Body of pancreas (tissue), 4 donors: ENCODE measurements at regions not wholly inside any gene's neighbourhood (a gene's known extent, or its start where the extent isn't known, plus 50 kb on each side); places are given as distances from the start of the nearest gene placed in this dataset.

Experiments
- ATAC-seq: fragments of 150-250 bp; one replicate; pipeline ENCODE4 v1.9.1; 2016
- DNase-seq, 4 donors: peaks; one replicate each; pipeline ENCODE4 v3.0.0-alpha.2; 2019
- H3K27ac ChIP-seq, 4 donors: fragments of 200-600 bp; sonication (generic); 1 replicate in 3 of 4; 2 replicates in 1 of 4; pipeline versions ENCODE4 v1.5.1 to v1.6.1; 2016 to 2019; ENCODE audit warnings: mild to moderate bottlenecking in 1 of 4, mixed read lengths in 1 of 4, moderate library complexity in 1 of 4
- H3K27me3 ChIP-seq, 2 donors: fragments of 200-600 bp; sonication (generic); one replicate each; pipeline ENCODE4 v1.6.0; 2016; ENCODE audit warnings: mild to moderate bottlenecking in 1 of 2
- H3K36me3 ChIP-seq, 2 donors: fragments of 200-600 bp; sonication (generic); replicated peaks in 1 of 2; 2 replicates each; pipeline ENCODE4 v1.5.1; 2016; ENCODE audit warnings: low read depth in 2 of 2; ENCODE audit not compliant: insufficient read depth in 1 of 2
- H3K4me1 ChIP-seq: fragments of 200-600 bp; sonication (generic); one replicate; pipeline ENCODE4 v1.6.0; 2016
- H3K4me3 ChIP-seq, 2 donors: fragments of 200-600 bp; sonication (generic); 1 replicate in 1 of 2; 2 replicates in 1 of 2; pipeline ENCODE4 v1.5.1; 2016 to 2019
- H3K9me3 ChIP-seq, 3 donors: fragments of 200-600 bp; sonication (generic); 1 replicate in 2 of 3; 2 replicates in 1 of 3; pipeline ENCODE4 v1.5.1; 2016
- POLR2A ChIP-seq, 3 donors: fragments of 450-650 bp; IDR thresholded peaks; one replicate each; pipeline ENCODE4 v1.6.1; 2016; ENCODE audit warnings: antibody characterized with exemption in 3 of 3, mild to moderate bottlenecking in 2 of 3
- WGBS, 2 donors: methylation state at CpG; one replicate each; pipeline ENCODE4 v1.1.5; 2017; 5-methylcytosine and 5-hydroxymethylcytosine counted together
- intact Hi-C: fragments of 100-400 bp; cut with DNase I; formaldehyde crosslinking; loops from one replicate; pipeline ENCODE4 v1.15.1; 2023
- TF ChIP-seq, protein P1 (sequence below), 7 experiments: fragments of 450-650 bp in 4 of 7; fragments of 200-600 bp in 3 of 7; sonication (generic) in 3 of 7; IDR thresholded peaks; one replicate each; pipeline ENCODE4 v1.5.1; 2016 to 2019; ENCODE audit warnings: antibody characterized with exemption in 7 of 7

DNA sequence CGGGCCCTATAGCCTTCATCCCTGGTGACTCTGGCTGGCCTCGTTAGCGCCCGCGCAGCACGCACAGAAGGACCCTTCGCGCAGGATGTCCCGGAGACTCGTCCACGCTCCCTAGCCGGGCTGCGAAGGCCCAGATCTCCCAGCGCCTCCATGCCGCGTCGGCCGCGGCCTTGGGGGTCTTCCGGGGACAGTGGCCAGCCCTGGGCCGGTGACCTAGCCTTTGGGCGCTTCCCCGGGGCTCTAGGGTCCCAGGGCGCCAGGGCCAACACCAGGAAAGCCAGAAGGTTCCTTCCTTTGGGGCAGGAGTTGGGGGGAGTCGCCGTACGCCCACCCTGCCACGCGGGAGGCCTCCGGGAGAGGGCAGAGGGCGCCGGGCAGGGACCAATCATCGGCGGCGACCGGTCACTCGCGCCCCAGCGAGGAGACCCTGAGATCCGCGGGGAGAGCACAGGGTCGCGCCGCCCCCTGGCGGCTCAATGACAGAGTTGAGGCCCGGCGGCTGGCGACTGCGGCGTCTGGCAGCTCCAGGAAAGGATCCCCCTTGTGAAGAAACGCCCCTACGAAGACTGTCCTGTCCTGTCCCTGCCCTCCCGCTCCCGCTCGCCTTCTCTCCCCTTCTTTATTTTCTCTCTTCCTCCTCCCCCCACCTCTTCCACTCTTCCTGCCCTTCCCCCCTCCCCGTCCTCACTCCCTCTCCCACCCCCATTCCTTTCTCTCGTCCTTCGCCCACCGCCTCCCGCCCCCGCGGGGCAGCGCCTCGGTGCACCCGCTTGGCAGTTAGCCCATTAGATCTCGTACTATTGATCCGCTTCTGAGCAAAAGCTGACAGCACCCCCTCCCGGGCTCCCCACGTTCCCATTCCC, 62.3 kb upstream of the LBX1 start:
- no peaks in the 10 kb centered on the region for H3K9me3 ChIP-seq
- 2 to 3% methylated on average over 43 to 60 of the region's 69 CpGs for WGBS, 2 donors
- intact Hi-C loops: no loop called here

DNA sequence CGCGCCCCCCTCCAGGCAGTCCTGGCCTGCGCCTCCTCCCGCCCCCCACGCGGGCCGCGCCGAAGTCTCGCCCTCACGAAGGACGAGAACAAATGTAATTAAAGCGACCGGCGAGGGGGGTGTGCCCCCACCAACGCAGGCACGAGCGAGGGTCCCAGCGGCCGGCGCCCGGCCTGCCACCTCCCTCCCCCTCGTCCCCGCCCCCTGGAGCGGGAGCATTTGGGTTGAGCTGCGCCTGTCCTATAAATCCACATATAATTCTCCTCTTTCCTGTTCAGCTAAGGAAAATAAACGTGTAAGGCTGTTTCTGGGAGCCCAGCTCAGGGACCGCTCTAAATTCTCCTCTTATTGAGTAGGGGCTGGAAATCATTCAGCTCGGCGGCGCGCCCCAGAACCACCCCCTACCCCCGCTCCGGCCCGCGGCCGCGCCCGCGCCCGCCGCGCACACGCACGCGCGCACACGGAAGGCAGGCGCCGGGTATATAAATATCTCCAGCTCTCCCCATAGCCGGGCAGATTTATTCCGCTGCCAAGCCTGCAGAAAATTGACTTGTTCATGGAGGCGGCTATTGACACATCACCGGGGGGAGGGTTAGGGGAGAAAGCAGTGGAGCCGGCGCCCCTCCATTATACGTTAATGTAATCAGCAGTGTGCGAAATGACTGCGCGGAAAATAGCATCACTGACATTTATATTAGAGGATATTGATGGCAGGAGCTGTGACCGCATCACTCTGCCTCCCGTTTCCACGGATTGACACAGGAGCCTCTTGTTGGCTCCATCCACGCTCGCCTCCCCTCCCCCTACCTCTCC, 61.6 kb upstream of the BTRC start:
- Histone ChIP-seq H3K36me3 (no peaks in the 10 kb centered on the region), H3K27me3 (no peaks in the 10 kb centered on the region), H3K9me3 (no peaks in the 10 kb centered on the region), H3K4me3 (peak overlapping the region; percentile 36 to 54), H3K27ac (no peak overlapping the region), H3K4me1 (peaks cover 18% of the 10 kb centered on the region)
- ATAC-seq: peak; percentile 49
- intact Hi-C loops: no loop called here
- TF ChIP-seq, protein P1, sequence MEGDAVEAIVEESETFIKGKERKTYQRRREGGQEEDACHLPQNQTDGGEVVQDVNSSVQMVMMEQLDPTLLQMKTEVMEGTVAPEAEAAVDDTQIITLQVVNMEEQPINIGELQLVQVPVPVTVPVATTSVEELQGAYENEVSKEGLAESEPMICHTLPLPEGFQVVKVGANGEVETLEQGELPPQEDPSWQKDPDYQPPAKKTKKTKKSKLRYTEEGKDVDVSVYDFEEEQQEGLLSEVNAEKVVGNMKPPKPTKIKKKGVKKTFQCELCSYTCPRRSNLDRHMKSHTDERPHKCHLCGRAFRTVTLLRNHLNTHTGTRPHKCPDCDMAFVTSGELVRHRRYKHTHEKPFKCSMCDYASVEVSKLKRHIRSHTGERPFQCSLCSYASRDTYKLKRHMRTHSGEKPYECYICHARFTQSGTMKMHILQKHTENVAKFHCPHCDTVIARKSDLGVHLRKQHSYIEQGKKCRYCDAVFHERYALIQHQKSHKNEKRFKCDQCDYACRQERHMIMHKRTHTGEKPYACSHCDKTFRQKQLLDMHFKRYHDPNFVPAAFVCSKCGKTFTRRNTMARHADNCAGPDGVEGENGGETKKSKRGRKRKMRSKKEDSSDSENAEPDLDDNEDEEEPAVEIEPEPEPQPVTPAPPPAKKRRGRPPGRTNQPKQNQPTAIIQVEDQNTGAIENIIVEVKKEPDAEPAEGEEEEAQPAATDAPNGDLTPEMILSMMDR (IDR thresholded peaks at IDR 0.05): no peak
- no peak for TF ChIP-seq POLR2A (IDR thresholded peaks at IDR 0.05)
- whole genome bisulfite sequencing, 2 donors: 0 to 1% methylated on average over 43 to 53 of the region's 65 CpGs
- DNase-seq: peak in 2 of 4 donors; percentile 18 to 30

More for the DNA sequence above, 62.3 kb upstream of the LBX1 start:
- H3K27ac ChIP-seq: no peak overlapping the region
- no peaks in the 10 kb centered on the region for H3K27me3 ChIP-seq
- DNase-seq: peak; percentile 49 to 69 (median 54)
- H3K36me3 ChIP-seq: no peaks in the 10 kb centered on the region
- TF ChIP-seq, protein P1 (IDR thresholded peaks at IDR 0.05): peak; percentile 41 to 61 (median 44)
- no peak for TF ChIP-seq POLR2A (IDR thresholded peaks at IDR 0.05)
- H3K4me1 ChIP-seq: peaks cover 18% of the 10 kb centered on the region
- peak; percentile 44 for ATAC-seq
- peak overlapping the region; percentile 36 to 54 for H3K4me3 ChIP-seq

DNA sequence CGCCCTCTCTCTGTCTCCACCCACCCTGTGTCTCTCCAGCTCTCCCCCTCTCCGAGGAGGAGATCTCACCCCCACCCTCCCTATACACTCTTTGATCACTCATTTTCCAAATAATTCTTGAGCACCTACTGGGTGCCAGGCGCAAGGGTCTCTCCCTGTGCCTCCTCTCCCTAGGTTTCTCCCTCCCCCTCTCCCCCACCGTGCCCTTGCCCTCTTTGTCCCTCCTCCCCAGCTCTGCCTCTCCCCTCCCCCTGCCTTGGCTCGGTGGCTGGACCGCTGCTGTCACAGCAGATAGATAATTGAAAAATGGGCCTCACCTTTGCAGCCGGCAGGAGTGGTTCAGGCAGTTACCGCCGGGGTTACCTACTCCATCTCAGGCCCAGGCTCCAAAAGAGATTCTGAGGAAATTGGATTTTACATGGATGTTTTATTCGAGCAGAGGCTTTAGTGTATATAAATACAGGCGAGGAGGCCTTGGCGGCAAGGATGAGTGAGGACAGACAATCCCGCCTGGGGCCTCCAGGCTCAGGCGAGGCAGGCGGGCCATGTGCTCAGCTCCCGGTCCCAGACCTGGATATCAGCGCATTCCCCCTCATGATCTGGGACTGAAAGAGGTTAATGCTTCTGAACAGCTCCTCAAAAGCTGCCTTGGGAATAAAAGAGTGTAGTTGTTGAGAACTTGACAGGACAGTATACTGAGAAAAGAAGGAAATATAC, 60.8 kb upstream of the BTRC start:
- WGBS, 2 donors: 44 to 51% methylated on average over 15 to 17 of the region's 17 CpGs
- no peak for TF ChIP-seq POLR2A (IDR thresholded peaks at IDR 0.05)
- TF ChIP-seq, protein P1 (IDR thresholded peaks at IDR 0.05): no peak
- H3K4me3 ChIP-seq: no peak overlapping the region
- intact Hi-C loops: no loop called here
- H3K4me1 ChIP-seq: peaks cover 18% of the 10 kb centered on the region
- no peaks in the 10 kb centered on the region for H3K9me3 ChIP-seq
- no peaks in the 10 kb centered on the region for H3K36me3 ChIP-seq
- H3K27ac ChIP-seq: no peak overlapping the region
- DNase-seq (no peak), ATAC-seq (peak; percentile 13)
- no peaks in the 10 kb centered on the region for H3K27me3 ChIP-seq

DNA sequence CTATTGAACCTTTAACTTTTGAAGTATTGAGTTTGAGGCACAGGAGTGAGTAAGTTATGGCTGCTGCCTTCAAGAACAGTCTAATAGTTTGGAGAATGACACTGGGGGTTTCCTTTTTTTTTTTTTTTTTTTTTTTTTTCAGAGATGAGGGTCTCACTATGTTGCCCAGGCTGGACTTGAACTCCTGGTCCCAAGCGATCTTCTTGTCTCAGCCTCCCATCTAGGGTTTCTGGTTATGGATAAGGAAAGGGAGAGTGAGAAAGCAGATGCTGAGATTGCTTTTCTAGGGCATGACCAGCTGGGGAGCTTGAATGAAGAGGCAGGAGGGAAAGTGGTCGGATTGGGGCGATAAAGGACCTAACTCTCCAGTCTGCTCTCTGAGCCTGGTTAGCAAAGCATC, 59.9 kb upstream of the BTRC start:
- Histone ChIP-seq H3K27me3 (no peaks in the 10 kb centered on the region), H3K4me3 (no peak overlapping the region), H3K4me1 (peaks cover 18% of the 10 kb centered on the region), H3K9me3 (no peaks in the 10 kb centered on the region), H3K36me3 (no peaks in the 10 kb centered on the region), H3K27ac (no peak overlapping the region)
- ATAC-seq (no peak), DNase-seq (no peak)
- intact Hi-C loops: no loop called here
- WGBS, 2 donors: 77 to 85% methylated on average over 3 of the region's 3 CpGs
- no peak for TF ChIP-seq POLR2A (IDR thresholded peaks at IDR 0.05)
- TF ChIP-seq, protein P1 (IDR thresholded peaks at IDR 0.05): no peak
